ENCODE measurements at regions not wholly inside any gene's neighbourhood (a gene's known extent, or its start where the extent isn't known, plus 50 kb on each side); places are given as distances from the start of the nearest gene placed in this dataset.

DNA sequence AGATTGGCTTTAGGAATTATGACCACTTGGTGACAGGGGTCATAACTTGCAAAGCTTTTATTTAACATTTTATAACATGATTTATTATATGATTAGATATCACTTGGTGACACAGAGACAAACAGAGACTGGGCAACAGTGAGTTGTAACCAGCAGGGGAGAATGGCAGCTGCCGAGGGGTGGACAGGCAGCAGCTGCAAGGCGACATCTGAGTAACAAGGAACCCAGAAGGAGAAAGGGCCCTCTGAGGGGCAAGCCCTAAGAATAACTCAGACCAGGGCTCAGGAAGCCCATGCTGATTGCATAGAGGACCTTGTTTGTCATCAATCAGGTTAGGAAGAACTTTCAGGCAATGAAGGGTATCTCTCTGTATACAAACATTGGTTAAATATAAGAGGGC, 339.9 kb upstream of the SOX11 start:
- no peak for TF ChIP-seq EZH2 (IDR thresholded peaks at IDR 0.05; ENCODE audit: insufficient read depth, poor library complexity, severe bottlenecking)
- TF ChIP-seq EZH2phosphoT487 (IDR thresholded peaks at IDR 0.05; ENCODE audit: insufficient read depth, low read depth), result no peak

Data from GM23248 (cell line).